Panc1 (cell line): ENCODE measurements at regions not wholly inside any gene's neighbourhood (a gene's known extent, or its start where the extent isn't known, plus 50 kb on each side); places are given as distances from the start of the nearest gene placed in this dataset.

Experiments used
- ATAC-seq: fragments of 200-7000 bp; cut with Tn5 transposase; 2 replicates; pipeline ENCODE4 v1.9.1; 2020; ENCODE audit warnings: mild to moderate bottlenecking, moderate library complexity
- BruUV-seq: library from RNA; stranded (reverse); fragments of 400-500 nt; replicated peaks from 2 replicates; lab custom pipeline; 2021; lab: Mats Ljungman, UMichigan
- CTCF ChIA-PET: fragments of 300-600 bp; sonication (Branson Sonifier 250); formaldehyde crosslinking; loops from one replicate; lab custom pipeline; 2022; ENCODE audit warnings: antibody characterized with exemption; lab: Charles Lee
- POLR2A ChIA-PET: fragments of 300-600 bp; sonication (Branson Sonifier 250); formaldehyde crosslinking; loops from one replicate; lab custom pipeline; 2022; ENCODE audit warnings: antibody characterized with exemption; lab: Charles Lee
- DNase-seq: peaks from one replicate; pipeline ENCODE4 v3.0.0-alpha.2; 2010; ENCODE audit warnings: low read depth, low spot score
- H3K27ac ChIP-seq: 2 replicates; pipeline ENCODE4 v1.5.1; 2011; ENCODE audit warnings: mild to moderate bottlenecking, low read length, inconsistent platforms
- H3K27me3 ChIP-seq: fragments of 200-500 bp; sonication (Bioruptor generic); 2 replicates; pipeline ENCODE4 v1.6.0; 2014; ENCODE audit warnings: low read length, inconsistent platforms; ENCODE audit not compliant: control insufficient read depth, insufficient read depth
- H3K36me3 ChIP-seq: fragments of 200-500 bp; sonication (Bioruptor generic); 2 replicates; pipeline ENCODE4 v1.5.1; 2014; ENCODE audit warnings: inconsistent platforms, mild to moderate bottlenecking, low read length, moderate library complexity; ENCODE audit not compliant: control insufficient read depth, insufficient read depth
- H3K4me1 ChIP-seq: 2 replicates; pipeline ENCODE4 v1.5.1; 2011; ENCODE audit warnings: inconsistent platforms, mild to moderate bottlenecking, low read length, moderate library complexity; ENCODE audit not compliant: control insufficient read depth, insufficient read depth
- H3K4me3 ChIP-seq, 2 experiments: 2 replicates each; pipeline ENCODE4 v1.5.1; 2011 to 2012; ENCODE audit warnings: low read depth in 2 of 2, low read length in 2 of 2, mild to moderate bottlenecking in 2 of 2, inconsistent platforms in 1 of 2, moderate library complexity in 1 of 2
- H3K9me3 ChIP-seq: fragments of 200-500 bp; sonication (Bioruptor generic); 2 replicates; pipeline ENCODE4 v1.5.1; 2014; ENCODE audit warnings: low read depth, mild to moderate bottlenecking, inconsistent platforms, low read length, moderate library complexity; ENCODE audit not compliant: control insufficient read depth, insufficient read depth
- CTCF ChIP-seq: fragments of 450-650 bp; IDR thresholded peaks from 2 replicates; pipeline ENCODE4 v1.5.1; 2017; ENCODE audit warnings: mild to moderate bottlenecking
- POLR2AphosphoS5 ChIP-seq: IDR thresholded peaks from 2 replicates; pipeline ENCODE4 v1.6.1; 2012; ENCODE audit warnings: mild to moderate bottlenecking, low read depth, low read length, moderate library complexity
- REST ChIP-seq, 2 experiments: IDR thresholded peaks; 2 replicates each; pipeline ENCODE4 v1.6.1; 2011 to 2012; ENCODE audit warnings: low read depth in 2 of 2, control low read depth in 1 of 2, low read length in 1 of 2, mild to moderate bottlenecking in 1 of 2, moderate library complexity in 1 of 2; ENCODE audit not compliant: insufficient read depth in 1 of 2
- SIN3A ChIP-seq: IDR thresholded peaks from 2 replicates; pipeline ENCODE4 v1.6.1; 2012; ENCODE audit warnings: low read depth, mild to moderate bottlenecking, low read length, moderate library complexity, borderline replicate concordance; ENCODE audit not compliant: insufficient read depth
- TCF7L2 ChIP-seq: IDR thresholded peaks from 2 replicates; pipeline ENCODE4 v1.6.1; 2011; ENCODE audit warnings: mild to moderate bottlenecking, low read depth, low read length, inconsistent platforms
- in situ Hi-C: cut with HindIII; loops from 2 replicates; pipeline ENCODE4 v1.10.0; 2016; ENCODE audit warnings: low sequenced_read_pairs, low pct_unique_long_range_greater_than_20kb
- intact Hi-C: fragments of 100-400 bp; cut with micrococcal nuclease; formaldehyde crosslinking; loops from one replicate; pipeline ENCODE4 v1.10.0; 2022; ENCODE audit not compliant: unreplicated experiment

GRCh38 chr1:60904099-60904851, 178.1 kb upstream of the NFIA start:
- in situ Hi-C loops = no loop called here
- DNase-seq (no peak), ATAC-seq (no peak)
- ChIA-PET CTCF (no interaction called here), POLR2A (no interaction called here)
- TF ChIP-seq CTCF (no peak), TCF7L2 (no peak), SIN3A (no peak), POLR2AphosphoS5 (no peak), REST (IDR thresholded peaks at IDR 0.05; ENCODE audit: insufficient read depth in 1 of 2, low read depth in 2 of 2, low read length in 1 of 2) (no peak)
- Histone ChIP-seq H3K4me3 (no peak overlapping the region), H3K36me3 (no peaks in the 10 kb centered on the region), H3K27me3 (no peaks in the 10 kb centered on the region), H3K27ac (no peak overlapping the region), H3K9me3 (no peaks in the 10 kb centered on the region), H3K4me1 (no peaks in the 10 kb centered on the region)
- intact Hi-C loops = no loop called here
- BruUV-seq = no TSS peak

- H3K4me3 ChIP-seq = no peak overlapping the region
- no peak overlapping the region for H3K27ac ChIP-seq
- ChIA-PET CTCF (no interaction called here), POLR2A (no interaction called here)
- ATAC-seq = no peak
- intact Hi-C loops = no loop called here
- in situ Hi-C loops = no loop called here
- no peaks in the 10 kb centered on the region for H3K36me3 ChIP-seq
- H3K4me1 ChIP-seq = no peaks in the 10 kb centered on the region
- H3K9me3 ChIP-seq = no peaks in the 10 kb centered on the region
- TF ChIP-seq CTCF = no peak
- TF ChIP-seq TCF7L2 = no peak
- TF ChIP-seq SIN3A = no peak
- no peak for TF ChIP-seq REST (IDR thresholded peaks at IDR 0.05; ENCODE audit: insufficient read depth in 1 of 2, low read depth in 2 of 2, low read length in 1 of 2)
- no peak for TF ChIP-seq POLR2AphosphoS5
- BruUV-seq = no TSS peak
- DNase-seq = no peak
- H3K27me3 ChIP-seq = no peaks in the 10 kb centered on the region
Measured at GRCh38 chr1:60903591-60903990, 178.8 kb upstream of the NFIA start.
